SU-DHL-6 (cell line): ENCODE measurements at regions not wholly inside any gene's neighbourhood (a gene's known extent, or its start where the extent isn't known, plus 50 kb on each side); places are given as distances from the start of the nearest gene placed in this dataset.

Experiments
- EZH2phosphoT487 ChIP-seq: fragments of 200-600 bp; sonication (generic), shearing (Covaris generic); conservative IDR thresholded peaks from 2 replicates; pipeline ENCODE4 v1.6.1; 2018; ENCODE audit warnings: mild to moderate bottlenecking, antibody characterized with exemption, low read length, moderate library complexity, mixed read lengths
- TF ChIP-seq, protein P1 (sequence below): fragments of 200-600 bp; sonication (generic); IDR thresholded peaks from one replicate; pipeline ENCODE4 v1.5.1; 2017; ENCODE audit warnings: antibody characterized with exemption, mild to moderate bottlenecking, low read length, moderate library complexity; ENCODE audit not compliant: insufficient read depth, poor library complexity, severe bottlenecking

DNA sequence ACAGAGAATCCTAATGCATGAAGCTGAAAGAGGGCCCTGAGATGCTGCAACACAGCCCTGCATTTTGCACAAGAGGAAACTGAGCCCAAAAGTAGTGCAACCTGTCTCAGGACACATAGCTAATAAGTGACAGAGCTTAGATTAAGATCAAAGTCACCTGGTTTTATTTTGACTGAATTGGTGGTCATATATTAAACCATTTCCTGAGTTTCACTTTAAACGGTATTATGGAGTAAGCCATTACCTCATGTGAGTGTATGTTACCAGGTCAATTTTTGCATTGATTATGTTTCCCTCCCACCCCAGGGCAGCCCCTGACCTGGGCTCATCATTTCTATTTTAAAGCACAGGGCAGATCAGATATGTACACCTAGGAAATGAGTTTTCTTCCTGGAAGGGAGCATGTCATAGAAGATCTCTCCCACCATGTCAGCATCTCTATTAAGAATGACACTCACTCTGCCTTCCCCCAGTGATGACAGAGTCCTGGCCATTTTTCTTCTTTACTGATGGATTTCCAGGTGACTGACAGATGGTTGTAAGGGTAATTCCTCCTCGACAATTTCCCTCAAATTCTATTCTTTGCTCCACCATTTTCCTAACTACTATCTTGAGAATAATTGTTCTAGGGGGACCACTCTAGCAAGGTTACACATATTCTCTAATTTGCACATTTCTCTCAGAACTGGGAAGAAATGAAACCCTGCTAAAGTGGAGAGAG lies 441.3 kb upstream of the SLC14A2 start:
- TF ChIP-seq, protein P1, sequence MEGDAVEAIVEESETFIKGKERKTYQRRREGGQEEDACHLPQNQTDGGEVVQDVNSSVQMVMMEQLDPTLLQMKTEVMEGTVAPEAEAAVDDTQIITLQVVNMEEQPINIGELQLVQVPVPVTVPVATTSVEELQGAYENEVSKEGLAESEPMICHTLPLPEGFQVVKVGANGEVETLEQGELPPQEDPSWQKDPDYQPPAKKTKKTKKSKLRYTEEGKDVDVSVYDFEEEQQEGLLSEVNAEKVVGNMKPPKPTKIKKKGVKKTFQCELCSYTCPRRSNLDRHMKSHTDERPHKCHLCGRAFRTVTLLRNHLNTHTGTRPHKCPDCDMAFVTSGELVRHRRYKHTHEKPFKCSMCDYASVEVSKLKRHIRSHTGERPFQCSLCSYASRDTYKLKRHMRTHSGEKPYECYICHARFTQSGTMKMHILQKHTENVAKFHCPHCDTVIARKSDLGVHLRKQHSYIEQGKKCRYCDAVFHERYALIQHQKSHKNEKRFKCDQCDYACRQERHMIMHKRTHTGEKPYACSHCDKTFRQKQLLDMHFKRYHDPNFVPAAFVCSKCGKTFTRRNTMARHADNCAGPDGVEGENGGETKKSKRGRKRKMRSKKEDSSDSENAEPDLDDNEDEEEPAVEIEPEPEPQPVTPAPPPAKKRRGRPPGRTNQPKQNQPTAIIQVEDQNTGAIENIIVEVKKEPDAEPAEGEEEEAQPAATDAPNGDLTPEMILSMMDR: no peak
- TF ChIP-seq EZH2phosphoT487: no peak
